Keratinocyte (primary cell): ENCODE measurements at regions not wholly inside any gene's neighbourhood (a gene's known extent, or its start where the extent isn't known, plus 50 kb on each side); places are given as distances from the start of the nearest gene placed in this dataset.

Source experiments
- EZH2 ChIP-seq: IDR thresholded peaks from one replicate; pipeline ENCODE4 v1.6.1; 2012; ENCODE audit warnings: inconsistent platforms, mild to moderate bottlenecking, low read length, moderate library complexity
- TF ChIP-seq, protein P1 (sequence below), 3 experiments: IDR thresholded peaks in 1 of 3; conservative IDR thresholded peaks in 1 of 3; optimal IDR thresholded peaks in 1 of 3; 2 replicates in 2 of 3; 3 replicates in 1 of 3; pipeline versions ENCODE3 to v1.5.1; 2011; ENCODE audit warnings: low read length in 3 of 3, mild to moderate bottlenecking in 3 of 3, moderate library complexity in 2 of 3, control low read depth in 1 of 3, inconsistent platforms in 1 of 3; ENCODE audit not compliant: insufficient read depth in 2 of 3; ENCODE audit errors: extremely low read depth in 1 of 3

DNA sequence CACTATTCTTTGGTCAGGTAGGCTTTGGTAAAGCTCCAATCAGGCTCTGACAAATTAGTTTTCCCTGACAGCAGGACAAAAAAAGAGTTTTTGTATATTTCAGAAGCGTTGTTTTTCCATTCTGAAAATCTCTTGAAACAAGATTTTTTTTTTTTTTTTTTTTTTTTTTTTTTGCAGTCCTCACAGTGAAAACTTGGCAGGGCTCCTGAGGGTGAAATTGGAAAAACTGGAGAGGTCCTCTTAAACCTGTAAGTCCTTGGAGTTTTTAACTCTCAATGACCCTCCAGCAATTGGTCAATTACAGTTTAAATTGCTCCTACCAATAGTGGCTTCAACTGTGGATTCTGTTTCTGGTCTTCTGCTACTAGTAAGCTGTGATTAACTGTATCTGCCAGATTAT, 244.5 kb upstream of the PKDCC start:
- no peak for TF ChIP-seq EZH2
- TF ChIP-seq, protein P1, sequence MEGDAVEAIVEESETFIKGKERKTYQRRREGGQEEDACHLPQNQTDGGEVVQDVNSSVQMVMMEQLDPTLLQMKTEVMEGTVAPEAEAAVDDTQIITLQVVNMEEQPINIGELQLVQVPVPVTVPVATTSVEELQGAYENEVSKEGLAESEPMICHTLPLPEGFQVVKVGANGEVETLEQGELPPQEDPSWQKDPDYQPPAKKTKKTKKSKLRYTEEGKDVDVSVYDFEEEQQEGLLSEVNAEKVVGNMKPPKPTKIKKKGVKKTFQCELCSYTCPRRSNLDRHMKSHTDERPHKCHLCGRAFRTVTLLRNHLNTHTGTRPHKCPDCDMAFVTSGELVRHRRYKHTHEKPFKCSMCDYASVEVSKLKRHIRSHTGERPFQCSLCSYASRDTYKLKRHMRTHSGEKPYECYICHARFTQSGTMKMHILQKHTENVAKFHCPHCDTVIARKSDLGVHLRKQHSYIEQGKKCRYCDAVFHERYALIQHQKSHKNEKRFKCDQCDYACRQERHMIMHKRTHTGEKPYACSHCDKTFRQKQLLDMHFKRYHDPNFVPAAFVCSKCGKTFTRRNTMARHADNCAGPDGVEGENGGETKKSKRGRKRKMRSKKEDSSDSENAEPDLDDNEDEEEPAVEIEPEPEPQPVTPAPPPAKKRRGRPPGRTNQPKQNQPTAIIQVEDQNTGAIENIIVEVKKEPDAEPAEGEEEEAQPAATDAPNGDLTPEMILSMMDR (optimal IDR thresholded peaks at IDR 0.05 in 1 of 3, IDR thresholded peaks at IDR 0.05 in 1 of 3, conservative IDR thresholded peaks at IDR 0.05 in 1 of 3; ENCODE audit: extremely low read depth in 1 of 3, insufficient read depth in 2 of 3, low read length in 3 of 3), result no peak
